T-cell (primary cell): ENCODE measurements at regions not wholly inside any gene's neighbourhood (a gene's known extent, or its start where the extent isn't known, plus 50 kb on each side); places are given as distances from the start of the nearest gene placed in this dataset.

ENCODE experiments used
- ATAC-seq, 4 experiments: fragments of 200-7000 bp in 3 of 4; fragments of 150-1000 bp in 1 of 4; cut with Tn5 transposase; replicated peaks in 1 of 4; 1 replicate in 3 of 4; 2 replicates in 1 of 4; pipeline ENCODE4 v1.10.0; 2021; ENCODE audit warnings: moderate library complexity in 3 of 4, mild to moderate bottlenecking in 2 of 4, moderate number of reproducible peaks in 1 of 4
- CTCF ChIA-PET, 2 donors: fragments of 300-600 bp; sonication (Branson Sonifier 250); formaldehyde crosslinking; loops; one replicate each; lab custom pipeline; 2022; ENCODE audit warnings: antibody characterized with exemption in 2 of 2; lab: Charles Lee
- POLR2A ChIA-PET, 2 donors: fragments of 300-600 bp; sonication (Branson Sonifier 250); formaldehyde crosslinking; loops; one replicate each; lab custom pipeline; 2022; ENCODE audit warnings: antibody characterized with exemption in 2 of 2; lab: Charles Lee
- DNase-seq, 35 experiments: peaks; one replicate each; pipeline versions ENCODE4 v3.0.0 to v3.0.0-alpha.2; 2013 to 2023
- H3K27ac ChIP-seq: one replicate; pipeline ENCODE4 v1.5.1; 2013; ENCODE audit warnings: low read length
- H3K27me3 ChIP-seq, 2 experiments: replicated peaks in 1 of 2; 1 replicate in 1 of 2; 2 replicates in 1 of 2; pipeline versions ENCODE4 v1.6.1 to v1.7.0; 2013; ENCODE audit warnings: low read length in 1 of 2, mixed read lengths in 1 of 2; ENCODE audit not compliant: control insufficient read depth in 2 of 2, insufficient read depth in 2 of 2; ENCODE audit errors: extremely low read depth in 1 of 2
- H3K36me3 ChIP-seq, 2 donors: 1 replicate in 1 of 2; 2 replicates in 1 of 2; pipeline versions ENCODE4 v1.6.1 to v1.7.0; 2013; ENCODE audit warnings: low read length in 1 of 2; ENCODE audit not compliant: control insufficient read depth in 2 of 2, insufficient read depth in 1 of 2; ENCODE audit errors: extremely low read depth in 1 of 2
- H3K4me1 ChIP-seq, 2 experiments: 1 replicate in 1 of 2; 2 replicates in 1 of 2; pipeline versions ENCODE4 v1.6.1 to v1.7.0; 2013; ENCODE audit warnings: low read length in 2 of 2, mixed read lengths in 1 of 2; ENCODE audit not compliant: insufficient read depth in 2 of 2, control insufficient read depth in 1 of 2; ENCODE audit errors: extremely low read depth in 1 of 2
- H3K4me3 ChIP-seq, 2 donors: 1 replicate in 1 of 2; 2 replicates in 1 of 2; pipeline versions ENCODE4 v1.5.1 to v1.7.0; 2013; ENCODE audit warnings: mild to moderate bottlenecking in 2 of 2, low read length in 1 of 2, moderate library complexity in 1 of 2; ENCODE audit not compliant: control insufficient read depth in 1 of 2; ENCODE audit errors: extremely low read depth in 1 of 2
- H3K9me3 ChIP-seq: 2 replicates; pipeline ENCODE4 v1.7.0; 2013
- H3K27ac Mint-ChIP-seq, 2 donors: one replicate each; pipeline ENCODE4 v1.8.0; 2020 to 2021; ENCODE audit warnings: mild to moderate bottlenecking in 2 of 2, mixed read lengths in 2 of 2
- H3K27me3 Mint-ChIP-seq, 2 donors: one replicate each; pipeline ENCODE4 v1.8.0; 2021 to 2022; ENCODE audit warnings: mixed read lengths in 2 of 2
- H3K36me3 Mint-ChIP-seq: one replicate; pipeline ENCODE4 v1.8.0; 2021; ENCODE audit warnings: mixed read lengths
- H3K4me1 Mint-ChIP-seq, 3 donors: one replicate each; pipeline ENCODE4 v1.8.0; 2020 to 2022; ENCODE audit warnings: mixed read lengths in 3 of 3, mild to moderate bottlenecking in 1 of 3
- H3K4me3 Mint-ChIP-seq, 3 donors: one replicate each; pipeline ENCODE4 v1.8.0; 2020 to 2022; ENCODE audit warnings: mild to moderate bottlenecking in 3 of 3, mixed read lengths in 3 of 3, moderate library complexity in 3 of 3
- H3K9me3 Mint-ChIP-seq, 3 donors: one replicate each; pipeline ENCODE4 v1.8.0; 2020 to 2022; ENCODE audit warnings: mixed read lengths in 3 of 3
- WGBS: methylation state at CpG from one replicate; pipeline ENCODE4 v1.1.5; 2013; ENCODE audit warnings: missing lambda C conversion rate; ENCODE audit not compliant: insufficient coverage; 5-methylcytosine and 5-hydroxymethylcytosine counted together

DNA sequence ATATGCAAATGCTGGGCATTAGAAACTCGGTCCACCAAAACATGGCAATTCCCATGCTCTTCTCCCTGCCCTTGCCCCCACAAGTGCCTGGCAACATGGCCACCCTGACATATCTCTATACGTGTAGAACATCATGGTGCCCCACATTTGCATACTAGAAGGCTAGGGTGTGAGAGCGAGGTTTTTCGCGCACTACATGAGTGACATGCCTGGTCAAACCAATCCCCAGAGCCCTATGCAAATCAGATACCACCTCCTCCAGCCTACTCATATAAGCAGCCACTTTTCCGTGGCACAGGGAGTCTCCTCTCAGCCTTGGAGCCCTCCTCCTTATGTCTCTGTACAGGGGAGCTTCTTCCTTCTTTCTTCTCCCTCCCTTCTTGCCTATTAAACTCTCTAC, 296.1 kb upstream of the GULP1 start:
- Histone ChIP-seq H3K27ac (no peak overlapping the region), H3K4me1 (peaks cover 4 to 14% of the 10 kb centered on the region in 2 experiments), H3K36me3 (no peaks in the 10 kb centered on the region), H3K9me3 (no peaks in the 10 kb centered on the region), H3K27me3 (no peaks in the 10 kb centered on the region), H3K4me3 (no peak overlapping the region)
- DNase-seq (no peak), ATAC-seq (no peak)
- ChIA-PET CTCF (no interaction called here), POLR2A (no interaction called here)
- Mint-ChIP-seq H3K27ac (no peak overlapping the region), H3K36me3 (no peaks in the 10 kb centered on the region), H3K27me3 (no peaks in the 10 kb centered on the region), H3K4me1 (peaks cover 0 to 7% (median under 1%) of the 10 kb centered on the region in 3 donors), H3K4me3 (no peak overlapping the region), H3K9me3 (no peaks in the 10 kb centered on the region)
- WGBS: 75% methylated on average over 6 of the region's 6 CpGs

- WGBS: no CpG with 5 or more reads among the region's 1 CpG
- H3K27ac Mint-ChIP-seq: no peak overlapping the region
- peaks cover 4% of the 10 kb centered on the region in 2 experiments for H3K4me1 ChIP-seq
- ChIA-PET POLR2A (no interaction called here), CTCF (no interaction called here)
- H3K27ac ChIP-seq: no peak overlapping the region
- H3K36me3 Mint-ChIP-seq: no peaks in the 10 kb centered on the region
- H3K36me3 ChIP-seq: no peaks in the 10 kb centered on the region
- H3K27me3 ChIP-seq: no peaks in the 10 kb centered on the region
- no peak overlapping the region for H3K4me3 Mint-ChIP-seq
- ATAC-seq: no peak
- no peaks in the 10 kb centered on the region for H3K9me3 ChIP-seq
- H3K27me3 Mint-ChIP-seq: no peaks in the 10 kb centered on the region
- no peaks in the 10 kb centered on the region for H3K9me3 Mint-ChIP-seq
- DNase-seq: no peak
- H3K4me1 Mint-ChIP-seq: peaks cover 0 to 4% (median 0%) of the 10 kb centered on the region in 3 donors
- no peak overlapping the region for H3K4me3 ChIP-seq
Observed at GRCh38 chr2:187996630-187997029, 295.0 kb upstream of the GULP1 start.

DNA sequence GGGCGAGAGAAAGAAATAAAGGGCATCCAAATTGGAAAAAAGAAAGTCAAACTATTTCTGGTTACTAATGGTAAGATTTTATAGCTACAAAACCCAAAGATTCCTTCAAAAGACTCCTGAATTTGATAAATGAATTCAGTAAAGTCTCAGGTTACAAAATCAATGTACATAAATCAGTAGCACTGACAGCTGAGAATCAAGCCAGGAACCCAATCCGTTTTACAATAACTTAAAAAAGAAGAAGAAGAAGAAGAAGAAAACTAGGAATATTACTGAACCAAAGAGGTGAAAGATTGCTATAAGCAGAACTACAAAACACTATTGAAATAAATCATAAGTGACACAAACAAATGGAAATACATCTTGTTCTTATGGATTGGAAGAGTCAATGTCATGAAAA, 291.5 kb upstream of the GULP1 start:
- no peak overlapping the region for H3K4me3 ChIP-seq
- no peak overlapping the region for H3K4me3 Mint-ChIP-seq
- ChIA-PET POLR2A (interaction anchor here in 1 of 2 donors (0.7 kb wide), 1 partner anchor 238 kb away, joined by 3 read pairs; no protein-coding TSS in a partner anchor), CTCF (no interaction called here)
- no peaks in the 10 kb centered on the region for H3K36me3 Mint-ChIP-seq
- H3K9me3 Mint-ChIP-seq: no peaks in the 10 kb centered on the region
- no peaks in the 10 kb centered on the region for H3K27me3 Mint-ChIP-seq
- H3K9me3 ChIP-seq: no peaks in the 10 kb centered on the region
- no peaks in the 10 kb centered on the region for H3K27me3 ChIP-seq
- H3K27ac ChIP-seq: no peak overlapping the region
- H3K36me3 ChIP-seq: no peaks in the 10 kb centered on the region
- ATAC-seq (no peak), DNase-seq (no peak)
- H3K4me1 ChIP-seq: no peaks in the 10 kb centered on the region
- no CpG with 5 or more reads among the region's 2 CpGs for WGBS
- no peaks in the 10 kb centered on the region for H3K4me1 Mint-ChIP-seq
- H3K27ac Mint-ChIP-seq: no peak overlapping the region

GRCh38 chr2:188003800-188004199, 287.9 kb upstream of the GULP1 start:
- H3K9me3 Mint-ChIP-seq: no peaks in the 10 kb centered on the region
- ATAC-seq: no peak

DNA sequence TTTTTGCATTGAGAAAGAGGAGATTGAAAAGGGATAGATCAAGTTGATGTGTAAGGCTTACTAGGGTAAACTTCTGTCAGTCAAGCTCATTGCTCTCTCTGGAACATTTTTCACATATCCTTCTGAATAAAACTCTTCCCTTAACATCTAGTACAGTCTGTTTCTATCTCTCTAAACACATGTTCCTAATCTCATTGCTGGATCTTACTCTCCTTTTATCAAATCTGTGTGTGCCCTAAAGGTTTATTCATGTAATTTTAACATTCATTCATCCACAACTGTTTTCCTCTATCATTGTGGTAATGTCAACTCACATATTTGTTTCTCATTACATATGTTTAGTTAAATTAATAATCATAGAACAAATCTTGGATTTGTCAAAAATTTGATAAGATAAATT, 277.9 kb upstream of the GULP1 start:
- H3K9me3 Mint-ChIP-seq: peaks cover 0 to 10% (median 0%) of the 10 kb centered on the region in 3 donors
- no peaks in the 10 kb centered on the region for H3K36me3 Mint-ChIP-seq
- CTCF ChIA-PET: no interaction called here
- no peaks in the 10 kb centered on the region for H3K27me3 Mint-ChIP-seq
- Histone ChIP-seq H3K4me3 (no peak overlapping the region), H3K9me3 (no peaks in the 10 kb centered on the region), H3K27ac (no peak overlapping the region), H3K27me3 (no peaks in the 10 kb centered on the region), H3K4me1 (no peaks in the 10 kb centered on the region), H3K36me3 (no peaks in the 10 kb centered on the region)
- DNase-seq (no peak), ATAC-seq (no peak)
- no peak overlapping the region for H3K27ac Mint-ChIP-seq
- no peaks in the 10 kb centered on the region for H3K4me1 Mint-ChIP-seq
- no peak overlapping the region for H3K4me3 Mint-ChIP-seq
- POLR2A ChIA-PET: no interaction called here

More at GRCh38 chr2:188003800-188004199, 287.9 kb upstream of the GULP1 start:
- Histone ChIP-seq H3K9me3 (no peaks in the 10 kb centered on the region), H3K27ac (no peak overlapping the region), H3K36me3 (no peaks in the 10 kb centered on the region), H3K27me3 (no peaks in the 10 kb centered on the region), H3K4me1 (no peaks in the 10 kb centered on the region), H3K4me3 (no peak overlapping the region)
- no peak overlapping the region for H3K27ac Mint-ChIP-seq
- no peak overlapping the region for H3K4me3 Mint-ChIP-seq
- 43% methylated on average over 2 of the region's 2 CpGs for WGBS
- H3K27me3 Mint-ChIP-seq: no peaks in the 10 kb centered on the region
- H3K4me1 Mint-ChIP-seq: no peaks in the 10 kb centered on the region
- DNase-seq: no peak
- POLR2A ChIA-PET: no interaction called here
- CTCF ChIA-PET: no interaction called here
- no peaks in the 10 kb centered on the region for H3K36me3 Mint-ChIP-seq

DNA sequence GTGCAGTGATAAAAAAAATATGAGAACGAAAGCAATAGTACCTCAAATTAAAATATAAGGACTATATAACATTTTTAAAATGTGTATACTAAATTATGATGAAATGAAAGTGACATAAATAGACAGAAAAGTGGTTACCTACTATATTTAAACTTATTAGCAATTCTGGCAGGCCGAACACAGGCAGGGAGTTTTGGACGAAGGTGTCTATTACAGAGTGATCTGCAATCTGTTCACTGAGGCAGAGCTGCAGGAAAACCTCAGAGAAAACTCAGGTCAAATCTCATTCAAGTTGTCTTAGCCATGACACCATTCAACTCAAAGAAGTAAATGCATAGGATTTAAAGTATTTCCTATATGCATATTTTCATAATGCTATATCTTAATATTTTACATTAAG, 274.8 kb upstream of the GULP1 start:
- Histone ChIP-seq H3K4me3 (no peak overlapping the region), H3K9me3 (no peaks in the 10 kb centered on the region), H3K27ac (no peak overlapping the region), H3K27me3 (no peaks in the 10 kb centered on the region), H3K4me1 (no peaks in the 10 kb centered on the region), H3K36me3 (no peaks in the 10 kb centered on the region)
- peaks cover 0 to 10% (median 2%) of the 10 kb centered on the region in 3 donors for H3K9me3 Mint-ChIP-seq
- no peaks in the 10 kb centered on the region for H3K4me1 Mint-ChIP-seq
- no peak overlapping the region for H3K27ac Mint-ChIP-seq
- no peaks in the 10 kb centered on the region for H3K36me3 Mint-ChIP-seq
- H3K27me3 Mint-ChIP-seq: no peaks in the 10 kb centered on the region
- WGBS: 83% methylated on average over 2 of the region's 3 CpGs
- CTCF ChIA-PET: no interaction called here
- DNase-seq (no peak), ATAC-seq (no peak)
- POLR2A ChIA-PET: no interaction called here
- H3K4me3 Mint-ChIP-seq: no peak overlapping the region

DNA sequence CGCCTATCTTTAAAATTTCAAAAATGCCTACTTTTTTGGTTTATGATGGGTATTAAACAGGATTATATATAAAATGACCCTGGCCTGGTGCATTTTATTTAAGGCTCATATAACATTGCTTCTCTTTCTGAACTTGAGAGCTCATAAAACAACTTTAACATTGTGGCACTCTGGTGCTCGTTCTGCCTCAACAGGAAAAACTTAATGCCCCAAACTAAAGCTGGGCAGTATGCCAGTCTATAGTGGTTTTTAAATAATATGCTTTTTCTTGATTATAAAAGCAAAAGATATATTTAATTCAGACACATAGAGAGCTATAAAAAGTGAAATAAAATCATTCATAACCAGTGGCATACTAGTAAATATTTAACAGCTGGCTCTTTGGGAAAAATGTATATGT, 269.3 kb upstream of the GULP1 start:
- ChIA-PET POLR2A (no interaction called here), CTCF (interaction anchor here in 1 of 2 donors (0.6 kb wide), 1 partner anchor 478 kb away, joined by 3 read pairs; no protein-coding TSS in a partner anchor)
- Histone ChIP-seq H3K36me3 (no peaks in the 10 kb centered on the region), H3K4me3 (no peak overlapping the region), H3K4me1 (no peaks in the 10 kb centered on the region), H3K27ac (no peak overlapping the region), H3K9me3 (no peaks in the 10 kb centered on the region), H3K27me3 (no peaks in the 10 kb centered on the region)
- Mint-ChIP-seq H3K9me3 (peaks cover 0 to 5% (median 2%) of the 10 kb centered on the region in 3 donors), H3K36me3 (no peaks in the 10 kb centered on the region), H3K27ac (no peak overlapping the region), H3K27me3 (peaks cover 0 to 7% of the 10 kb centered on the region in 2 donors), H3K4me3 (no peak overlapping the region), H3K4me1 (no peaks in the 10 kb centered on the region)
- DNase-seq (no peak), ATAC-seq (no peak)
- WGBS: no CpG with 5 or more reads among the region's 2 CpGs
